ENCODE measurements at regions not wholly inside any gene's neighbourhood (a gene's known extent, or its start where the extent isn't known, plus 50 kb on each side); places are given as distances from the start of the nearest gene placed in this dataset.

- Histone ChIP-seq H3K36me3 (replicated peaks in 1 of 2) (no peaks in the 10 kb centered on the region), H3K27ac (no peak overlapping the region), H3K9me3 (replicated peaks in 1 of 3) (no peaks in the 10 kb centered on the region), H3K27me3 (no peaks in the 10 kb centered on the region), H3K4me3 (no peak overlapping the region), H3K4me1 (replicated peaks in 1 of 2) (peaks cover 0 to 24% of the 10 kb centered on the region in 2 donors)
- peak; percentile 58 to 86 (median 77) for DNase-seq
- intact Hi-C loops (cut with DNase I): no loop called here
- TF ChIP-seq CTCF (IDR thresholded peaks at IDR 0.05) (no peak), POLR2A (IDR thresholded peaks at IDR 0.05) (no peak)
- 23 to 44% (median 28%) methylated on average over 9 of the region's 9 CpGs for WGBS, 4 donors
Measured at GRCh38 chr11:114989536-114989935, 311.2 kb downstream of the NXPE2 start.

DNA sequence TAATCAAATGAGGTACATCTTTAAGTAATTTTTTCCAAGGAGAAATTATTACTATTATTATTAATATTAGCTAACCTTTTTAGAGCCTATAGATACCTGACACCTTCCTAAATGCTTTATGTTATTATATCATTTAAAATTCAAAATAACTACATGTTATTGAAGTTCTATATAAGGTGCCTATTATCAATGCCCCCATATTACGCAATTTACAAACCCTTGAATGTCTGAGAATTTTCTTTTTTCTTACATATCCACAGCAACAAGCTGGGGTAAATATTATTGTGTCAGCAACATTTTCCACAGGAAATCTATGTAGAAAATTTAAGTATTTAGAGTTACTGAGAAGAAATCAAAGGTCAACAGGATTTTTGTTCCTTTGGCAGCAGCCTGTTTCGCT lies 327.3 kb downstream of the NXPE2 start:
- H3K36me3 ChIP-seq (replicated peaks in 1 of 2): no peaks in the 10 kb centered on the region
- no peaks in the 10 kb centered on the region for H3K4me1 ChIP-seq (replicated peaks in 1 of 2)
- DNase-seq: no peak
- no peaks in the 10 kb centered on the region for H3K27me3 ChIP-seq
- WGBS, 4 donors: 90 to 95% (median 93%) methylated on average over 2 of the region's 2 CpGs
- TF ChIP-seq POLR2A (IDR thresholded peaks at IDR 0.05) (no peak), CTCF (IDR thresholded peaks at IDR 0.05) (no peak)
- intact Hi-C loops (cut with DNase I): no loop called here
- peaks cover 0 to 4% (median 0%) of the 10 kb centered on the region in 3 donors for H3K9me3 ChIP-seq (replicated peaks in 1 of 3)
- no peak overlapping the region for H3K27ac ChIP-seq
- no peak overlapping the region for H3K4me3 ChIP-seq

DNA sequence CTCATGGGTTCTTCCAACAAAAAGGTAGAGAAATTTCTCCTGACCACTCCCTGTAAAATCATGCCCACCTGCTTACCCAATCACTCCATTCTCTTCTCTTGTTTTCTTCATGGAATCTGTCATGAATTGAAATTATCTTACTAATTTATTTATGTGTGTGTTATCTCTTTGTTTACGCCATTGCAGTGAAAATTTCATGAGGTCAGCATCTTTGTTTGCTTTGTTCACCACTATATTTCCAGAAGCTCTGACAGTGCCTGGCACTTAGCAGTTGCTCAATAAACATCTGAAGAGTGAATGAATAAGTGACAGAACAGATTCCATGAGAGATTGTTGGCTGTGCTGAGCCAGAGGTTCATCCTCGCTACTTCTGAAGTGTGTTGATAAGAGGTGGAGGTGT lies 329.5 kb downstream of the NXPE2 start:
- 60 to 90% (median 71%) methylated on average over 2 of the region's 2 CpGs for WGBS, 4 donors
- DNase-seq: no peak
- H3K27me3 ChIP-seq: no peaks in the 10 kb centered on the region
- intact Hi-C loops (cut with DNase I): no loop called here
- no peak overlapping the region for H3K27ac ChIP-seq
- no peaks in the 10 kb centered on the region for H3K4me1 ChIP-seq (replicated peaks in 1 of 2)
- no peak overlapping the region for H3K4me3 ChIP-seq
- H3K36me3 ChIP-seq (replicated peaks in 1 of 2): no peaks in the 10 kb centered on the region
- TF ChIP-seq POLR2A (IDR thresholded peaks at IDR 0.05): no peak
- H3K9me3 ChIP-seq (replicated peaks in 1 of 3): no peaks in the 10 kb centered on the region

- TF ChIP-seq CTCF (IDR thresholded peaks at IDR 0.05) (no peak), POLR2A (IDR thresholded peaks at IDR 0.05) (no peak)
- no peak for DNase-seq
- Histone ChIP-seq H3K4me1 (replicated peaks in 1 of 2) (no peaks in the 10 kb centered on the region), H3K27ac (no peak overlapping the region), H3K27me3 (no peaks in the 10 kb centered on the region), H3K36me3 (replicated peaks in 1 of 2) (no peaks in the 10 kb centered on the region), H3K4me3 (no peak overlapping the region), H3K9me3 (replicated peaks in 1 of 3) (no peaks in the 10 kb centered on the region)
- WGBS, 4 donors: 73 to 77% (median 75%) methylated on average over 6 of the region's 6 CpGs
- intact Hi-C loops (cut with DNase I): no loop called here
Measured at GRCh38 chr11:115008799-115009198, 330.5 kb downstream of the NXPE2 start.

DNA sequence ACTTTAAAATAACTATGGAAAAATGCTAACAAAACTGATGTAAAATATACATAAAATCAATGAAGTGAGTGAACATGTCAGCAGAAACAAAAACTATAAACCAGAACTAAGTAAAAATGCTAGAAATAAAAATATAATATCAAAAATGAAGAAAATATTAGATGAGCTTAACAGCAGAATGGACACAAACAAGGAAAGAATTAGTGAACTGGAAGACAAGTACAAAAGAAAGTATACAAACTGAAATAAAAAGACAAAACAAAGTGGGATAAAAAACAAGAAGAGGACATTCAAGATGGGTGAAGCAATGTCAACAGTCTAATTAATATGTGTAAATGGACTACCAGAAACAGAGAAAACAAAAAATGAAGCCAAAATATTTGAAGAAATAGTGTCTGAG lies 339.2 kb downstream of the NXPE2 start:
- TF ChIP-seq CTCF (IDR thresholded peaks at IDR 0.05) (no peak), POLR2A (IDR thresholded peaks at IDR 0.05) (no peak)
- no peak overlapping the region for H3K27ac ChIP-seq
- H3K36me3 ChIP-seq (replicated peaks in 1 of 2): no peaks in the 10 kb centered on the region
- no peak for DNase-seq
- no peaks in the 10 kb centered on the region for H3K4me1 ChIP-seq (replicated peaks in 1 of 2)
- intact Hi-C loops (cut with DNase I): no loop called here
- H3K27me3 ChIP-seq: no peaks in the 10 kb centered on the region
- no peak overlapping the region for H3K4me3 ChIP-seq
- H3K9me3 ChIP-seq (replicated peaks in 1 of 3): no peaks in the 10 kb centered on the region

All from adrenal gland (tissue), 9 donors.